ENCODE measurements at regions not wholly inside any gene's neighbourhood (a gene's known extent, or its start where the extent isn't known, plus 50 kb on each side); places are given as distances from the start of the nearest gene placed in this dataset.
A peak's percentile ranks its signal among the peaks of the same experiment; 100 is the strongest.
"Not testable (repeated sequence)": the region's sequence is repeated elsewhere in the genome, so short reads cannot be mapped to it uniquely, and the experiment has no call there.

- DNase-seq, result no peak
These were observed 134.4 kb downstream of the SMIM20 start for GRCh38 chr4:26048378-26048882.

DNA sequence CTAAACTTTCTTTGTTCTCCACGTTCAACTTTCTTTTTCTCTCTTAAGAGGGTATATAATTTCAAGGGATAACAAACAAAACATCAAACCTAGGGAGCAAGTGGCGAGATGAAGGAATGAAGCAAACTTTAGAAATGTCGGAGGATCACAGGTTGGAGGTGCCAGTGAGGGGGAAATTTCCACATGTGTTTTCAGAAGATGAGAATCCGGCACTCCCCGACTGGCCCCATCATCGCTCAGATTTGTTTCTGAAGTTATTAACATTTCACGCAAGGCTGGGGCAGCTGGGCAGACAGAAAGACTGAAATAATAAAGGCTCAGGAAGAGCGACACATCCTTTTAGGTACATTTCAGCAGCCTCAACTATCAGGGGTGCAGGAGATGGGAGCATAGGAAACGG, 134.9 kb downstream of the SMIM20 start:
- no peak for DNase-seq

GRCh38 chr4:26049447-26049846, 135.4 kb downstream of the SMIM20 start:
- no peak for DNase-seq

- peak; percentile 86 for DNase-seq
These were observed 136.2 kb downstream of the SMIM20 start for GRCh38 chr4:26050212-26050643.

- DNase-seq, result no peak
These were observed 136.7 kb downstream of the SMIM20 start for GRCh38 chr4:26050671-26051070.

DNA sequence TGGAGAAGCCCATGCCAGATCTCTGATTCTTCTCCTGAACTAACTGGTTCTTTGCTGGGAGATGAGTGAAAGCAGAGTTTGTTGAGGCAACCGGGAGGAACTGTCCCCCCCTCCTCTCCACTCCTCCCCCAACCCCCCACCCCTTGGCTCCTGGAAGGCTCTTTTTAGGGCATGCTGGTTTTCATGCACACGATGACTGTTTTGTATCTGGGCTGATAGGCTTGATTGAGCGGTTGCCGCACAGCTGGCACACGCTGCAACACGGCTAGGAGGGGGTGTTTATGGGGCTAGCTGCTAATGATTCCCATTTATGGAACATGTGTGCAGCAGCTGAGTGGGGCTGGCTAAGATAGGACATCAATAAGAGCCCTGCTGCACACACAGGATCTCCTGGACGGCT, 137.2 kb downstream of the SMIM20 start:
- DNase-seq, result no peak

GRCh38 chr4:26052663-26053541, 138.9 kb downstream of the SMIM20 start:
- peak; percentile 49 for DNase-seq

DNA sequence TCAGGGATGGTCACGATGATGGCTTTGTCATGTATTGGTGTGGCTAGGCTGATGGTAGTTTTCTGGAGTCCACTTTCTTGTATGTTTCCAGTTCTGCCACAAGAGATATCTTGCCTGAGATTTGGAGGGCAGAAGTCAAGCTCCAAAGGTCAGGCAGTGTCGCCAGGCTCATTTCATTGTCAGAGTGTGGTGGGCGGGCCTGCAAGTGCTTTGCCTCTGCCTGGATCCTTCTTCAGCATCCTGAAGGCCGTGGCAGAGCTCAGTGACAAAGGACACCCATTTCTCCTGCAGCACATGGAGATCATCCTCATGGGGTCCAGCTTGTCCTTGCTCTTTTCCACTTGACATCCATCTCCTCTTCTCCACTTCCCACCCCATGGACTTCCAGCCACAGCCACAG, 139.7 kb downstream of the SMIM20 start:
- no peak for DNase-seq

DNA sequence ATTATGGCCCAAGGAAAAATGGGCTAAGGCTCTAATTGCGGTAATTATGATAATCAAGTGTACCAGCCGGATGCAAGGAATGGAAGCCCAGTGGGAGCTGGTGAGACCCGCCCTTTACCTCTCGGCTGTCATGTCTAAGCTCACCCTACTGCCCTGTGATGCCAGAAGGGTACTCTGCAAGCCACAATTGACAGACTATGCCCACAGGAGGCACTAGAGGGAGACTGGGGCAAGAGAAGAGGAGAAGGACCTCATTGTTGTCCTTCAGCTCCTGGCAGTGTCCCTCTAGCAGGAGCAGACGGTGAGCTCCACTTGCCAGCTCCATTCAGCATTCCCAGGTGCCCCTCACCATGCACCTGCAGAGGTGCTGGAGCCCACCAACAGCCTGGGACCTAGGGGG, 141.8 kb downstream of the SMIM20 start:
- no peak for DNase-seq

- DNase-seq, result no peak
These were observed 142.4 kb downstream of the SMIM20 start for GRCh38 chr4:26056406-26056805.

- DNase-seq, result peak; percentile 55
These were observed 143.8 kb downstream of the SMIM20 start for GRCh38 chr4:26057839-26058238.

DNA sequence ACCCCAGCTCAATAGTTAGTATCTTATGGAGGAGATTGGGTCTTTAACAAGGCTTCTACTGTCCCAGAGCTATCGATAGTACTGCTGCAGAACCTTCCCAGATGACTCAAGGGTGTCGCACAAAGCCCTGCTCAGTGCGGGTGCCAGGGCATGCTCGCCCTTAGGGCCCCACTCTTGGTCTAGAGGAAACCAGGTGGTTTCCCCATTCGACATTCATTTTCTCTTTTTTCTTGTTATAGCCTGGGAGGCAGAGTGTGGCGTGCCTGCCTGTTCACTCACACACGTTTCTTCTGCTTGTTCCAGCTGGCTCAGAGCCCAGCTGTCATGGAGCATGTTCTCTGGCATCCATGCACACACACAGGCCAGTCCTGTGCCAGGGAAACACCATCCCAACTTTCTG, 144.5 kb downstream of the SMIM20 start:
- DNase-seq, result no peak

- DNase-seq, result no peak
These were observed 145.6 kb downstream of the SMIM20 start for GRCh38 chr4:26059391-26060154.

DNA sequence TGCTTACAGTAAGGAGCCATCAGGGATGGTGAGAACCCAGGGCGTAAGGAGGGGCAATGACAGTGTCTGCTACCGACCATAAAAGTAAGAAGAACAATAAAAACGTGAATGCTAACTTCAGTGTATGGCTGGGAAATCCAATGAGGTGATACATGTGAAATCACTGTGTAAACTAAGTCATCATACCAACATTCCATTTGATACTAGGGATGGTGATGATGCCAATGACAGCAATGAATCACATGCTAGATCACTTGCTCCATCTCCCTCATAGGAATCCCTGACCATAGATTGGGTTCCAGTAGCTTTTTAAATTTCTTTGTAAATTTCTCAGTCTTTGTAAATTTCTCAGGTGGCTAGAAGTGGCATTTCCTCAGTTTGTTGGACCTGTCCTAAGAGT, 146.3 kb downstream of the SMIM20 start:
- DNase-seq, result no peak

DNA sequence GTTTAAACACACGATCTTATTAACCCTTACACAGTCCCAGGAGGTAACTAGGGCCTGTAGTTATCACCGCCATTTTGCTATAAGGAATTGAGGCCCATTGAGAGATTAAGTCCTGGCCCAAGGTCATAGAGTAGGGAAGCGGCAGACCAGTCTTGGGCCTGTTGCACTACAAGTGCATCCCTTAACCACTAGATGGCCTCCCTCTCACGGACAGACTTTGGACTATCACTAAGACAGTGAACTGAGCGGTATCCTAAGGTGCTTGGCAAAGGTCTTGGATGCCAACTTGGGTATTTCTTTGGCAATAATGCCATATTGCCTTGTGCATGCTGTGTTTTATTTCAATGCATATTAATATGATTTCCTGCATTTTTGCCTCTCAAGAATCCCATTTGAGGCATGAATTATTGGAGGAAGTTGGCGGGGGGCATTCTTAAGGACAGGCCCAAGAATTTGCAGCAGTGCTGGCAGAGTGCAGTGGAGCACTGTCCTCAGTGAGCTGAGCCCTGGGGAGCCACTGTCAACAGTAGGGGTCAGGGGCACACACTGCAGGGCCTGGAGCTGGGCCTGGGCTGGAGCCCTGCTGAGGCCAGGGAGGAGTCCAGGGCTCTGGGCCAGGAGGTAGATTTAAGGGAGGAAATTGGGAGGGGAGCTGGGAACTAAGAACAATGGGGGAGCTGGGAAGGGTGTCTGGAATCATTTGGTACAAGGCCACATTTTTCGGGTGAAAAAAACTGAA, 147.4 kb downstream of the SMIM20 start:
- peak; percentile 70 for DNase-seq

GRCh38 chr4:26062215-26062614, 148.2 kb downstream of the SMIM20 start:
- no peak for DNase-seq

- DNase-seq, result not testable (repeated sequence)
These were observed 150.0 kb downstream of the SMIM20 start for GRCh38 chr4:26064009-26064408.

DNA sequence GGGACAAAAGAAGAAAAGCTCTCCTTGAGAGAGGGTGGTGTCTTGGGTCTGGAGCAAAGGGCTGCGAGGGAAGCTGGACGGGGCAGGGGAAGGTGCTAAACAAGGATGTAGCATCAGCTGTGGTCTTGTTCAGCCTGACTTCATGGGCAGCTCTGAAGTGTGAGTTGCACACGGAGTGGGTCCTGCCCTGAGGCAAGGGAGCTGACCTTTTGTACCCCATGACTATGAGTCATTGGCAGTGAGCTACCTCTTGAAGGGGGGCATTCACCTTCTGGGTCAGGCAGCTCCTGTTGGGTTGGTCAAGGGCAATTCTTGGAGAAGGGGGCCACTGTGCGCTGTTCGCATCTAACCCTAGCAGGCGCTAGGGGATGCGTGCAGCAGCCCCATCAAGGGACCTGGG, 151.8 kb downstream of the SMIM20 start:
- no peak for DNase-seq

DNA sequence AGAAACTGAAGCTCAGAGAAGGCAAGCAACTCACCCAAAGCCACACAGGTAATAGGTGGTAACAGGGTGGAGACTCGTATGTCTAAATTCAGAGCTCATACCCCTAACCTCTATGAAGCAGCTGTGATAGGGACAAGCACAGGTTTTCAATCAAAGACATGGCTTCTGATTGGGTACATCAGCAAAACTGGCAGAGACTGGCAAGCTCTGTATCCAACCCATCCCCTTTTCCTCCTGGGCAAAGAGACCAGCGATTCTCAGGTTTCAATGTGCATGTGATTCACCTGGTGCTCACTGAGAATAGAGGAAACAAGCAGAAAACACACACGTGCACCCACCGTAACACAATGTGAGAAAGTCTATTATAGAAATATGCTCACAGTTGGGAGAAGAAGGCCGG, 153.0 kb downstream of the SMIM20 start:
- no peak for DNase-seq

- DNase-seq, result peak; percentile 38
These were observed 155.2 kb downstream of the SMIM20 start for GRCh38 chr4:26069218-26069617.

- DNase-seq, result peak; percentile 44
These were observed 157.7 kb downstream of the SMIM20 start for GRCh38 chr4:26071688-26072087.

GRCh38 chr4:26073886-26074560, 160.0 kb downstream of the SMIM20 start:
- peak; percentile 76 for DNase-seq
